Esophagus (tissue), 2 donors: ENCODE measurements at regions not wholly inside any gene's neighbourhood (a gene's known extent, or its start where the extent isn't known, plus 50 kb on each side); places are given as distances from the start of the nearest gene placed in this dataset.
"Not testable (repeated sequence)": the region's sequence is repeated elsewhere in the genome, so short reads cannot be mapped to it uniquely, and the experiment has no call there.

Experiments
- H3K27ac ChIP-seq, 2 donors: one replicate each; pipeline ENCODE4 v1.5.1; 2013; ENCODE audit warnings: low read depth in 2 of 2, mild to moderate bottlenecking in 2 of 2, inconsistent platforms in 1 of 2, low read length in 1 of 2, moderate library complexity in 1 of 2
- H3K27me3 ChIP-seq, 2 donors: one replicate each; pipeline ENCODE4 v1.6.1; 2013; ENCODE audit warnings: low read length in 2 of 2, control low read depth in 1 of 2, mild to moderate bottlenecking in 1 of 2; ENCODE audit not compliant: insufficient read depth in 2 of 2, control insufficient read depth in 1 of 2
- H3K36me3 ChIP-seq, 2 donors: one replicate each; pipeline ENCODE4 v1.6.1; 2013; ENCODE audit warnings: low read length in 1 of 2; ENCODE audit not compliant: control insufficient read depth in 2 of 2, insufficient read depth in 2 of 2
- H3K4me1 ChIP-seq, 2 donors: one replicate each; pipeline ENCODE4 v1.6.1; 2013; ENCODE audit warnings: low read length in 1 of 2; ENCODE audit not compliant: control insufficient read depth in 2 of 2, insufficient read depth in 2 of 2
- H3K4me3 ChIP-seq, 2 donors: one replicate each; pipeline ENCODE4 v1.5.1; 2013; ENCODE audit warnings: low read length in 2 of 2, mild to moderate bottlenecking in 2 of 2, low read depth in 1 of 2, moderate library complexity in 1 of 2
- H3K9me3 ChIP-seq, 2 donors: one replicate each; pipeline ENCODE4 v1.6.1; 2013; ENCODE audit warnings: mild to moderate bottlenecking in 2 of 2, low read depth in 1 of 2, low read length in 1 of 2, moderate library complexity in 1 of 2; ENCODE audit not compliant: control insufficient read depth in 2 of 2, insufficient read depth in 1 of 2
- WGBS, 2 donors: extraction: QIAGEN DNeasy Blood & Tissue Kit; methylation state at CpG; one replicate each; pipeline ENCODE4 v1.1.7; 2013; 5-methylcytosine and 5-hydroxymethylcytosine counted together
- donor health status: healthy with polysubstance abuse.
- donor health status: Bipolar disorder and iron deficiency.

DNA sequence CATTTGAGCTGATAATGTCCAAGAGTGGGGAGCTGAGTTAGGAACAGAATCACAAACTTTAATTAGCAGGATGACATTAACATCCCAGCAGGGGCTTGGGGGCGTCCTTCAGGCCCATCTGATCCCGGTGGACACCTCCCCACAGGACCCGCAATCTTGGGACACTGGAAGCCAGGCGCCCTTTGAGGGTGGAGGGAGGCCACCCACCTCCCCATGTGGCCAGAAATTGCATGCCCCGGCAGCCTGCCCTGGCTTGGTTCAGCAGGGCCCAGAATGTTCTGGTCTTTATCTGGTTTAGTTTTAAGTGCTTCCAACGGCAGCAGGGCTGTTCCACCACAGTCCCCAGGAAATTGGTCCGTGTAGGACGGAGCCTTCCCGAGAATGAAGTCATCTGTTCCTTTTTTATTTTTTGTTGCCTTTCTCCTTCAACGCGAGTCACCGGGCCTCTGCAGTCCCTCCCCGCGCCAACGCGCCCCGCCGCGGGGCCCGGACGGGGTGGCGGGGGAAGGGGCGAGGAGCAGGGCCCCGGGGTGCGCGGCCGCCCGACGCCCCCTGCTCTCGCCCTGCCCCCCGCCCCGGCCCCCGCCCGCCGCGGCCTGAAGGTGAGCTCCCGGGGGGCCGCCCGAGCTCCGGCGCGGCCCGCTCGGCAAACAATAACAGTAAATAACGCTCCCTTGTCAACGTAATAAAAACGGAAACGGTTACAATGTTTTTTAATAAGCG, 207.9 kb downstream of the C9orf50 start:
- Histone ChIP-seq H3K27ac (peak overlapping the region; percentile 95 to 96), H3K9me3 (peaks cover 0 to 5% of the 10 kb centered on the region in 2 donors), H3K36me3 (no peaks in the 10 kb centered on the region), H3K4me1 (peaks cover 0 to 15% of the 10 kb centered on the region in 2 donors), H3K27me3 (no peaks in the 10 kb centered on the region), H3K4me3 (peak overlapping the region; percentile 14 to 58)
- 4 to 6% methylated on average over 35 to 49 of the region's 49 CpGs for WGBS, 2 donors

DNA sequence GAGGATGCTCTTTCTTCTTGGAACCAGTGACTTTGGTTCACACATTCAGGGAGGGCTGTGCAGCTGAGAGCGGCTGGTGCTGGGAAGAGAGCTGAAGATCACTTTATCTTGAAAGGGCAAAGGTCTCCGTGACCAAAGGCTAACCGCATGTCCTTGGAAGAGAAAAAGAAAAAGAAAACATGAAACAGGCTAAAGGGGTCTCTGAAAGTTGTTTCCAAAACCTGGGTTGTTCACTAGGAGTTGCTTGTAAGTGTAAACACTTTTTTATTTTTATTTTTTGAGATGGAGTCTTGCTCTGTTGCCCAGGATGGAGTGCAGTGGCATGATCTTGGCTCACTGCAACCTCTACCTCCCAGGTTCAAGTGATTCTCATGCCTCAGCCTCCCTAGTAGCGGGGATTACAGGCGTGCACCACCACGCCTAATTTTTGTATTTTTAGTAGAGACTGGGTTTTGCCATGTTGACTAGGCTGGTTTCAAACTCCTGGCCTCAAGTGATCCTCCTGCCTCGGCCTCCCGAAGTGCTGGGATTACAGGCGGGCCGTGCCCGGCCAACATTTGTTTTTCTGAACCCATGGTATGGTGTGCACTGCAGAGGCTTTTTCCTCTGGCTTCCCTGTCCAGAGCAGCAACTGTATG, 208.6 kb downstream of the C9orf50 start:
- not testable (repeated sequence) for H3K4me3 ChIP-seq
- H3K4me1 ChIP-seq = peaks cover 0 to 15% of the 10 kb centered on the region in 2 donors

DNA sequence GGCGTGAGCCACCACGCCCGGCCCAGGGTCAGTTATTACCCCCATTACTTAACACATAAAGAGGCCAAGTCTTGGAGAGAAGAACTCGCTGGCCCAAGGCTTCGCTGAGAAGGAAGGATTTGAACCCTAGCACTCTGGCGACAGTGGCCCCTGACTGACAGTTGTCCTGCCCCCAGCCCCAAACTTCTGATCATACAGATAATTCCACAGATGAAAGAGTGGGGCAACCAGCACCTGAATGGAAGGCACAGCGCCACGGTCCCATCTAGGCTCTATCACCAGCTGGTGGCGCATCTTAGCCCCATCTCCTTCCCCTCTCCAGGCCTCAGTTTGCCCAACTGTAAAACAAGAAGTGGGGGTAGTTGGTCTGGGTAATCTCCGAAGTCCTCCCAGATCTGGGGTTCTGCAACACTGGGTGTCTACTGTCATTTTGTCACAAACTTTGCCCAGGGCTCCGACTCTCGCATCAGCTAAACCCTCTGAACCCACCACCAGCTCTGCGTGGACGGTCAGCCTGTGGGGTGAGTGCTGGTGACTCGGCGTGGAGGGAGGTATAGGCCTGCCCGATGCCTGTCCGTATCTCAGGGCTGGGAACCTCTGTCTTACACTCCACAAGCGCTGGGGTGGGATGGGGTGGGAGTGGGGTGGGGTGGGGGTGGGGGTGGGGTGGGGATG, 209.3 kb downstream of the C9orf50 start:
- WGBS, 2 donors = 94 to 97% methylated on average over 19 of the region's 19 CpGs
- H3K4me1 ChIP-seq = peaks cover 0 to 18% of the 10 kb centered on the region in 2 donors

More for the DNA sequence above, 208.6 kb downstream of the C9orf50 start:
- H3K9me3 ChIP-seq, H3K27me3 ChIP-seq, H3K36me3 ChIP-seq: not testable (repeated sequence)
- 88 to 89% methylated on average over 11 of the region's 11 CpGs for WGBS, 2 donors
- H3K27ac ChIP-seq = peak overlapping the region; percentile 95 to 96

DNA sequence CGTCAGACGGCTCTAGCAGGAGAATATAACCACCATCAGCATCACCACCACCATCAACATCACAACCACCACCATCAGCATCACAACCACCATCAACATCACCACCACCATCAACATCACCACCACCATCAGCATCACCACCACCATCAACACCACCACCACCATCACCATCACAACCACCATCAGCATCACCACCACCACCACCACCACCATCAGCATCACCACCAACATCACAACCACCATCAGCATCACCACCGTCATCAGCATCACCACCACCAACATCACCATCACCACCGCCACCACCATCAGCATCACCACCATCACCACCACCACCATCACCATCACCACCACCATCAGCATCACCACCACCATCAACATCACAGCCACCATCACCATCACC, 210.7 kb downstream of the C9orf50 start:
- Histone ChIP-seq H3K9me3 (peaks cover 0 to 5% of the 10 kb centered on the region in 2 donors), H3K4me3 (no peak overlapping the region), H3K4me1 (peaks cover 0 to 21% of the 10 kb centered on the region in 2 donors), H3K36me3 (no peaks in the 10 kb centered on the region), H3K27ac (no peak overlapping the region), H3K27me3 (no peaks in the 10 kb centered on the region)
- WGBS, 2 donors = 76 to 84% methylated on average over 4 of the region's 4 CpGs

More for the DNA sequence above, 209.3 kb downstream of the C9orf50 start:
- Histone ChIP-seq H3K36me3 (no peaks in the 10 kb centered on the region), H3K27me3 (no peaks in the 10 kb centered on the region), H3K9me3 (peaks cover 0 to 5% of the 10 kb centered on the region in 2 donors), H3K4me3 (no peak overlapping the region), H3K27ac (no peak overlapping the region)

DNA sequence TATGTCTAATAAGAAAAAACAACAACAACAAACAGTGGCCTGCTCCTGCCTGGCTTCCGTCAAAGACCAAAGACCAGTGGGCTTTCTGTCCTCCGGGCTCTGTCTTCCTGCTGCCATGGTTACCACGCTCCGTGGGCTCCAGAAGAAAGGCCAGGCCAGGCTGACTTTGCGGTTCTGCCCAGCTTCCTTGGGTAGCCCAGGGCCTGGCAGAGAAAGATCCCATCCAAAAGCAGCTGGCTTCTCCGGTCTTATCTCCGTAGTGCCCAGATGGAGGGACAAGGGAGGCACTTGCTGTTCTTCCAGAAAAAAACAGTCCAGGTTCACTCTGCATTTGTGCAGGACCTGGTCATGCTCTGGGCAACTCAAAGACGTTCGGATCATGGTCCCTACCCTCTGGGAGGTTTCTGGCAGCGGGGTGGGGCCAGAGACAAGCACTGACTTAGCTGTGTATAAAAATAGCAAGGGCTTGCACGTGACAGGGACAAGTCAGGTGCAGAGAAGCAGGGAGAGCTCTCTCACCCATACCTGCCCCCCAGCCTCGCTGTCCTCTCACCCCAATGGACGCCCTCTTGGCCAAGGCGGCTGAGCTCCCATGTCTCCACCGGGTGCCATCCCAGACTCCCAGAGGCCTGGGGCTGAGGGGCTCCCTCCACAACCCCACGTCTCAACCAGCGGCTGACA, 212.2 kb downstream of the C9orf50 start:
- WGBS, 2 donors = 52 to 56% methylated on average over 17 of the region's 17 CpGs
- Histone ChIP-seq H3K9me3 (peaks cover 0 to 5% of the 10 kb centered on the region in 2 donors), H3K27ac (peak overlapping the region in 1 of 2 donors; percentile 69), H3K36me3 (no peaks in the 10 kb centered on the region), H3K4me3 (no peak overlapping the region), H3K4me1 (peaks cover 0 to 23% of the 10 kb centered on the region in 2 donors), H3K27me3 (no peaks in the 10 kb centered on the region)

DNA sequence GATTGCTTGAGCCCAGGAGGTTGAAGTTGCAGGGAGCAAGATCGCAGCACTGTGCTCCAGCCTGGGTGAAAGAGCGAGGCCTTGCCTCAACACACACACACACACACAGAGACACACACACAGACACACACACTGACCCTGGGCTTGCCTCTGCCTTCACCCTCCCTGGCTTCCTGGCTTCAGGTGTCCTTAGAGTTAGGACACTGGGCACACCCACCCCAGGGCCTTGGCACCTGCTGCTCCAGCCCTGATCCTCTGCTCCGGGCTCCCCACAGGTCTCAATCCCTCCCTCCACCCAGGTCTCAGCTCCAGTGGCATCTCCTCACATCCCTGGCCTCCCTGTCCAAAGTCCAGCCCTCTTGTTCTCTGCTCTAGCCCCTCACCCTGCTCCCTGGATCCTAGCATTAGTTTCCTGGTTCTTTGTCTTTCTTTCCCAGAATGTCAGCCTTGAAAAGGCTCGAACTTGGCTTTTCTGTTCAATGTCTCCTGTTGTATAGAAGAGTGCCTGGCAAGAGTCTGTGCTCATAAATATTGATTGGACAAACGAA, 212.9 kb downstream of the C9orf50 start:
- H3K36me3 ChIP-seq = no peaks in the 10 kb centered on the region
- no peak overlapping the region for H3K4me3 ChIP-seq
- no peaks in the 10 kb centered on the region for H3K27me3 ChIP-seq
- WGBS, 2 donors = 78 to 83% methylated on average over 5 of the region's 5 CpGs
- H3K9me3 ChIP-seq = peaks cover 0 to 5% of the 10 kb centered on the region in 2 donors
- H3K4me1 ChIP-seq = peaks cover 0 to 23% of the 10 kb centered on the region in 2 donors
- no peak overlapping the region for H3K27ac ChIP-seq

DNA sequence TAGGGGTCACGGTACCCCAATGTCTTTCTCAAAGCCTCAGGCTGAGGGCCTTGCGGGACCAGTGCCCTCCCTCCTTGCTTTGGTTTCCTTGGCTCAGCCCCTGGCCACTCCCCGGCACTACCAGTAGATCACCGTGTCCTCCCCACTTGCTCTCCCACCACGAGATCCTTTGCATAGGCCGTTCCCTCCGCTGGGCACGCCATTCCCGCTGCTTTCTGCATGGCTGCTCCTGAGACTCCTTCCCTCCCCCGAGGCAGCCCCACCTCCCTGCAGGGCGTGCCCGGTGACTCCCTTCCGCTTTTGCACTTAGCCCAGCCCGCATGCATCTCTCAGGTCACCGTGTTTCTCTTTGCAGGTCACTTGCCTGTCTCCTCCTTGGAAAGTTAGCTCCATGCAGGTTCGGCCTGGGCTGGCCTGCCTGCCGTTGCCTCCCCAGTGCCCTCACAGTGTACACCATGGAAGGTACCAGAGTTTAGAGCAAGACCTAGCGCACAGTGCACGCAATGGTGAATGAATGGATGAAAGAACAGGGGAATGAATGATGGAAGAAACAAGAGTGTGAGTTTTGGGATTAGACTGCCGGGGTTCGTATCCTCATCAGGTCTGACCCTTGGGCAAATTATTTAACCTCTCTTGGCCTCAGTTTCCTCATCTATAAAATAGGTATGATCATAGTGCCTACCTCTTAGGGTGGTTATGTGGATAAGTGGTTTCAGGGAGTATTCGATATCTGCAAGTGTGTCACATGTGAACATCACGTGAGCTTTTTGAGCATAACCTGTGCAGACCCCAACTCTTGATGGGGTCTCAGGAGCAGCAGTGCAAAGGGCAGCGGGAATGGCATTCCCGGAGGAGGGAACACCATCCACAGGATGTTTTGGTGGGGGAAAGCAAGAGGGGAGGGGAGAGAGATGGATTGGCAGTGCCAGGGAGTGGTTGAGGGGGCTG, 214.3 kb downstream of the C9orf50 start:
- H3K4me3 ChIP-seq = no peak overlapping the region
- H3K4me1 ChIP-seq = peaks cover 4 to 23% of the 10 kb centered on the region in 2 donors
- H3K27me3 ChIP-seq = no peaks in the 10 kb centered on the region
- WGBS, 2 donors = 59 to 70% methylated on average over 25 of the region's 25 CpGs
- peak overlapping the region in 1 of 2 donors; percentile 70 for H3K27ac ChIP-seq
- H3K9me3 ChIP-seq = peaks cover 0 to 5% of the 10 kb centered on the region in 2 donors
- H3K36me3 ChIP-seq = no peaks in the 10 kb centered on the region

DNA sequence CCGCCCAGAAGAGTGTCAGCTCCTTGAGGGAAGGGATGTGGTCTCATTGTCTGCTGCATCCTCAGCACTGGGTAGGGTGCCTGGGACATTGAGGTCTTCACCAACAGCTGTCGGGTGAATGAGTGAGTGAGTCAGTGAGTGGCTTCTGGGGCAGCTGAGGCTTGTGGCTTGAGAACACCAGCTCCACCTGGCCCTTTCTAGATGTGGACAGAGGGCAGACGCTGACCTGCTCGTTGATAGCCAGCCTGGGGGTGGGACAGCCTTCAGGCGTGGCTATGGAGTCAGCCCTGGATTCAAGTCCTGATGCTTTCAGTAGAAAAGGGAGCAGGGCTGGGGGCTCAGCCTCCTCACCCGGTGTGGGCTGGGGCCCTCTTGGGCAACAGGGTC, 215.1 kb downstream of the C9orf50 start:
- H3K4me1 ChIP-seq = peaks cover 4 to 23% of the 10 kb centered on the region in 2 donors

More for the DNA sequence above, 215.1 kb downstream of the C9orf50 start:
- no peak overlapping the region for H3K4me3 ChIP-seq
- H3K9me3 ChIP-seq = peaks cover 0 to 5% of the 10 kb centered on the region in 2 donors
- no peaks in the 10 kb centered on the region for H3K36me3 ChIP-seq
- WGBS, 2 donors = 85 to 89% methylated on average over 6 of the region's 6 CpGs
- no peaks in the 10 kb centered on the region for H3K27me3 ChIP-seq
- no peak overlapping the region for H3K27ac ChIP-seq
